Spleen (tissue), 11 donors: ENCODE measurements at regions not wholly inside any gene's neighbourhood (a gene's known extent, or its start where the extent isn't known, plus 50 kb on each side); places are given as distances from the start of the nearest gene placed in this dataset.
"Not testable (repeated sequence)": the region's sequence is repeated elsewhere in the genome, so short reads cannot be mapped to it uniquely, and the experiment has no call there.

Experiments
- DNase-seq: peaks from one replicate; pipeline ENCODE4 v3.0.0-alpha.2; 2020
- H3K27ac ChIP-seq, 8 donors: fragments of 200-600 bp; sonication (generic) in 7 of 8; 1 replicate in 4 of 8; 2 replicates in 4 of 8; pipeline versions ENCODE4 v1.5.0 to v1.8.0; 2016 to 2021; ENCODE audit warnings: inconsistent platforms in 4 of 8, mild to moderate bottlenecking in 4 of 8, moderate library complexity in 1 of 8
- H3K27me3 ChIP-seq, 7 donors: fragments of 200-600 bp; sonication (generic) in 6 of 7; replicated peaks in 1 of 7; 1 replicate in 4 of 7; 2 replicates in 3 of 7; pipeline versions ENCODE4 v1.5.0 to v1.8.0; 2016 to 2021; ENCODE audit warnings: inconsistent platforms in 3 of 7, mild to moderate bottlenecking in 1 of 7
- H3K36me3 ChIP-seq, 6 donors: fragments of 200-600 bp; sonication (generic) in 5 of 6; 1 replicate in 4 of 6; 2 replicates in 2 of 6; pipeline versions ENCODE4 v1.5.0 to v1.8.0; 2016 to 2021; ENCODE audit warnings: inconsistent platforms in 2 of 6
- H3K4me1 ChIP-seq, 6 donors: fragments of 200-600 bp; sonication (generic) in 5 of 6; 1 replicate in 3 of 6; 2 replicates in 3 of 6; pipeline versions ENCODE4 v1.5.0 to v1.8.0; 2016 to 2021; ENCODE audit warnings: inconsistent platforms in 3 of 6
- H3K4me3 ChIP-seq, 8 donors: fragments of 200-600 bp; sonication (generic) in 7 of 8; 1 replicate in 4 of 8; 2 replicates in 4 of 8; pipeline versions ENCODE4 v1.5.0 to v1.8.0; 2016 to 2021; ENCODE audit warnings: inconsistent platforms in 4 of 8, mild to moderate bottlenecking in 4 of 8, moderate library complexity in 2 of 8
- H3K9me3 ChIP-seq, 8 donors: fragments of 200-600 bp; sonication (generic) in 7 of 8; 1 replicate in 4 of 8; 2 replicates in 4 of 8; pipeline versions ENCODE4 v1.5.0 to v1.8.0; 2016 to 2021; ENCODE audit warnings: inconsistent platforms in 4 of 8
- WGBS, 5 donors: extraction: QIAGEN DNeasy Blood & Tissue Kit in 3 of 5; methylation state at CpG; one replicate each; pipeline versions ENCODE4 v1.1.5 to v1.1.7; 2013 to 2018; 5-methylcytosine and 5-hydroxymethylcytosine counted together
- intact Hi-C: fragments of 100-400 bp; cut with DNase I; formaldehyde crosslinking; loops from one replicate; pipeline ENCODE4 v1.15.0; 2023; ENCODE audit warnings: low total_unique reads
- donor health status: healthy with polysubstance abuse.
- donor health status: DM: no; HTN: no; CAD: no; lungs with moderate emphysema.
- donor health status: DM: no; HTN: no; CAD: no.
- donor health status: Bipolar disorder and iron deficiency.
- donor health status: healthy.
- donor health status: DM: no; HTN: no; CAD: no.
- donor health status: DM: yes; HTN: yes; CAD: no.

GRCh38 chr5:34196091-34196490 lies 153.1 kb upstream of the C1QTNF3 start:
- intact Hi-C loops, H3K4me3 ChIP-seq, H3K9me3 ChIP-seq, H3K27me3 ChIP-seq, H3K27ac ChIP-seq, H3K4me1 ChIP-seq: not testable (repeated sequence)
- WGBS, 5 donors: 95 to 99% (median 97%) methylated on average over 6 to 7 of the region's 7 CpGs
- DNase-seq: peak; percentile 70
- peaks cover 0 to 40% (median 21%) of the 10 kb centered on the region in 6 donors for H3K36me3 ChIP-seq

GRCh38 chr5:34205347-34205746 lies 162.3 kb upstream of the C1QTNF3 start:
- H3K36me3 ChIP-seq, H3K4me1 ChIP-seq, H3K4me3 ChIP-seq, H3K27me3 ChIP-seq, DNase-seq, H3K27ac ChIP-seq, intact Hi-C loops, H3K9me3 ChIP-seq: not testable (repeated sequence)
- 85 to 100% (median 92%) methylated on average over 1 of the region's 1 CpG for WGBS, 5 donors

GRCh38 chr5:34217386-34217785 lies 174.4 kb upstream of the C1QTNF3 start:
- peaks cover 0 to 20% (median 0%) of the 10 kb centered on the region in 6 donors for H3K36me3 ChIP-seq
- H3K9me3 ChIP-seq, intact Hi-C loops, H3K27me3 ChIP-seq, H3K27ac ChIP-seq, H3K4me3 ChIP-seq, DNase-seq, H3K4me1 ChIP-seq: not testable (repeated sequence)
- WGBS, 5 donors: 85 to 100% (median 95%) methylated on average over 1 of the region's 1 CpG

GRCh38 chr5:34221329-34222073 lies 178.5 kb upstream of the C1QTNF3 start:
- H3K27ac ChIP-seq, H3K27me3 ChIP-seq, intact Hi-C loops, H3K4me1 ChIP-seq, DNase-seq, H3K9me3 ChIP-seq, H3K4me3 ChIP-seq: not testable (repeated sequence)
- peaks cover 0 to 12% (median 0%) of the 10 kb centered on the region in 6 donors for H3K36me3 ChIP-seq
- 39 to 74% (median 68%) methylated on average over 3 of the region's 3 CpGs for WGBS, 5 donors

GRCh38 chr5:34223158-34223557 lies 180.1 kb upstream of the C1QTNF3 start:
- H3K27ac ChIP-seq, H3K27me3 ChIP-seq, H3K4me1 ChIP-seq, H3K9me3 ChIP-seq, intact Hi-C loops, H3K4me3 ChIP-seq, H3K36me3 ChIP-seq, DNase-seq: not testable (repeated sequence)
- 74 to 95% (median 89%) methylated on average over 1 of the region's 3 CpGs for WGBS, 5 donors

GRCh38 chr5:34230402-34230801 lies 187.4 kb upstream of the C1QTNF3 start:
- H3K4me3 ChIP-seq, H3K4me1 ChIP-seq, DNase-seq, H3K27ac ChIP-seq, H3K36me3 ChIP-seq, H3K9me3 ChIP-seq, intact Hi-C loops, H3K27me3 ChIP-seq: not testable (repeated sequence)
- 94 to 100% (median 98%) methylated on average over 1 of the region's 1 CpG for WGBS, 5 donors

GRCh38 chr5:34243802-34244201 lies 200.8 kb upstream of the C1QTNF3 start:
- H3K27me3 ChIP-seq, intact Hi-C loops, H3K9me3 ChIP-seq, H3K36me3 ChIP-seq, DNase-seq: not testable (repeated sequence)
- Histone ChIP-seq H3K4me1 (peaks cover 0 to 17% (median 2%) of the 10 kb centered on the region in 6 donors), H3K27ac (peak overlapping the region in 7 of 8 donors; percentile 79 to 93 (median 89)), H3K4me3 (peak overlapping the region in 3 of 8 donors; percentile 55 to 73 (median 57))
